Hepatocyte (in vitro differentiated cells): ENCODE measurements at regions not wholly inside any gene's neighbourhood (a gene's known extent, or its start where the extent isn't known, plus 50 kb on each side); places are given as distances from the start of the nearest gene placed in this dataset.

ENCODE experiments used
- DNase-seq: peaks from one replicate; pipeline ENCODE4 v3.0.0-alpha.2; 2016; ENCODE audit warnings: low spot score
- H2AFZ ChIP-seq: fragments of 200-600 bp; sonication (generic); 2 replicates; pipeline ENCODE4 v1.6.0; 2016; ENCODE audit warnings: antibody characterized with exemption, mild to moderate bottlenecking
- H3K27ac ChIP-seq: fragments of 200-600 bp; sonication (generic); 2 replicates; pipeline ENCODE4 v1.5.1; 2016; ENCODE audit warnings: mild to moderate bottlenecking
- H3K27me3 ChIP-seq: fragments of 200-600 bp; sonication (generic); 2 replicates; pipeline ENCODE4 v1.6.1; 2016
- H3K36me3 ChIP-seq: fragments of 200-600 bp; sonication (generic); replicated peaks from 2 replicates; pipeline ENCODE4 v1.5.1; 2016; ENCODE audit warnings: low read depth; ENCODE audit not compliant: insufficient read depth
- H3K4me1 ChIP-seq: fragments of 200-600 bp; sonication (generic); 2 replicates; pipeline ENCODE4 v1.5.1; 2016; ENCODE audit warnings: mild to moderate bottlenecking, moderate library complexity; ENCODE audit not compliant: insufficient read depth
- H3K4me2 ChIP-seq: fragments of 200-600 bp; sonication (generic); 2 replicates; pipeline ENCODE4 v1.6.0; 2016
- H3K4me3 ChIP-seq: fragments of 200-600 bp; sonication (generic); 2 replicates; pipeline ENCODE4 v1.5.1; 2016; ENCODE audit warnings: mild to moderate bottlenecking
- H3K79me2 ChIP-seq: fragments of 200-600 bp; sonication (generic); 2 replicates; pipeline ENCODE4 v1.6.0; 2017; ENCODE audit warnings: mild to moderate bottlenecking
- H3K9me2 ChIP-seq: fragments of 200-600 bp; sonication (generic); replicated peaks from 2 replicates; pipeline ENCODE4 v1.6.0; 2017; ENCODE audit warnings: mild to moderate bottlenecking; ENCODE audit not compliant: insufficient read depth
- H3K9me3 ChIP-seq: fragments of 200-600 bp; sonication (generic); 2 replicates; pipeline ENCODE4 v1.5.1; 2016; ENCODE audit warnings: low read depth, mild to moderate bottlenecking
- H4K20me1 ChIP-seq: fragments of 200-600 bp; sonication (generic); 2 replicates; pipeline ENCODE4 v1.6.0; 2016; ENCODE audit warnings: mild to moderate bottlenecking; ENCODE audit not compliant: insufficient read depth, poor library complexity, severe bottlenecking
- EZH2 ChIP-seq: fragments of 200-600 bp; sonication (generic); IDR thresholded peaks from 2 replicates; pipeline ENCODE4 v1.6.1; 2016; ENCODE audit warnings: antibody characterized with exemption, mild to moderate bottlenecking, borderline replicate concordance
- EZH2phosphoT487 ChIP-seq: fragments of 200-600 bp; sonication (generic); IDR thresholded peaks from one replicate; pipeline ENCODE4 v1.6.1; 2018; ENCODE audit warnings: antibody characterized with exemption, mild to moderate bottlenecking, low read depth, moderate library complexity; ENCODE audit not compliant: unreplicated experiment, severe bottlenecking
- WGBS: methylation state at CpG from one replicate; pipeline ENCODE4 v1.1.6; 2016; ENCODE audit warnings: low lambda C conversion rate; ENCODE audit errors: missing lambda C conversion rate; 5-methylcytosine and 5-hydroxymethylcytosine counted together
- TF ChIP-seq, protein P1 (sequence below): fragments of 200-600 bp; sonication (generic); IDR thresholded peaks from 2 replicates; pipeline ENCODE4 v1.5.1; 2016; ENCODE audit warnings: antibody characterized with exemption, mild to moderate bottlenecking; ENCODE audit not compliant: poor library complexity

DNA sequence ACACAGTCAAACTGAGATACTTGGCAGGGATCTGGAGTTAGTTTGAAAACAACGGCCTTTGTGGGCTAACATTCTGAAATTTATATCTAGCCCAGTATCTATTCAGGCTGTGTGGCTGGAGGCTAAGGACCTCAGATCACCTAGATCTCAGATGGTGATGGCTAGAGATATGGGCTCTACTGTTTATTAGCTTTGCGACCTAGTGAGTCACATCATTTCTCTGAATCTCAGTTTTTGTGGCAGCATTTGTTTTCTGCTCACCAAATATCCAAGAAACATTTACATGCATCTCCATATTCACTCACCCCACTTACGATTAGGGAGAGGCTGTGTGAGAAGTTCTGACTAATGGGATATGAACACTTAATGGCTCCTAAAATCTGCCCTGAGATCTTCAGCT is 503.9 kb downstream of the KIF20B start:
- TF ChIP-seq, protein P1, sequence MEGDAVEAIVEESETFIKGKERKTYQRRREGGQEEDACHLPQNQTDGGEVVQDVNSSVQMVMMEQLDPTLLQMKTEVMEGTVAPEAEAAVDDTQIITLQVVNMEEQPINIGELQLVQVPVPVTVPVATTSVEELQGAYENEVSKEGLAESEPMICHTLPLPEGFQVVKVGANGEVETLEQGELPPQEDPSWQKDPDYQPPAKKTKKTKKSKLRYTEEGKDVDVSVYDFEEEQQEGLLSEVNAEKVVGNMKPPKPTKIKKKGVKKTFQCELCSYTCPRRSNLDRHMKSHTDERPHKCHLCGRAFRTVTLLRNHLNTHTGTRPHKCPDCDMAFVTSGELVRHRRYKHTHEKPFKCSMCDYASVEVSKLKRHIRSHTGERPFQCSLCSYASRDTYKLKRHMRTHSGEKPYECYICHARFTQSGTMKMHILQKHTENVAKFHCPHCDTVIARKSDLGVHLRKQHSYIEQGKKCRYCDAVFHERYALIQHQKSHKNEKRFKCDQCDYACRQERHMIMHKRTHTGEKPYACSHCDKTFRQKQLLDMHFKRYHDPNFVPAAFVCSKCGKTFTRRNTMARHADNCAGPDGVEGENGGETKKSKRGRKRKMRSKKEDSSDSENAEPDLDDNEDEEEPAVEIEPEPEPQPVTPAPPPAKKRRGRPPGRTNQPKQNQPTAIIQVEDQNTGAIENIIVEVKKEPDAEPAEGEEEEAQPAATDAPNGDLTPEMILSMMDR, result no peak
- no peak for TF ChIP-seq EZH2phosphoT487
- TF ChIP-seq EZH2, result no peak
- H2AFZ ChIP-seq, result no peak overlapping the region
- H3K4me2 ChIP-seq, result no peak overlapping the region
- H3K79me2 ChIP-seq, result no peaks in the 10 kb centered on the region
- no peaks in the 10 kb centered on the region for H4K20me1 ChIP-seq
- no peaks in the 10 kb centered on the region for H3K4me1 ChIP-seq
- no peak overlapping the region for H3K27ac ChIP-seq
- H3K36me3 ChIP-seq, result no peaks in the 10 kb centered on the region
- no peaks in the 10 kb centered on the region for H3K9me2 ChIP-seq
- H3K27me3 ChIP-seq, result no peaks in the 10 kb centered on the region
- WGBS, result 87% methylated on average over 3 of the region's 3 CpGs
- H3K9me3 ChIP-seq, result no peaks in the 10 kb centered on the region
- DNase-seq, result no peak
- H3K4me3 ChIP-seq, result no peak overlapping the region

DNA sequence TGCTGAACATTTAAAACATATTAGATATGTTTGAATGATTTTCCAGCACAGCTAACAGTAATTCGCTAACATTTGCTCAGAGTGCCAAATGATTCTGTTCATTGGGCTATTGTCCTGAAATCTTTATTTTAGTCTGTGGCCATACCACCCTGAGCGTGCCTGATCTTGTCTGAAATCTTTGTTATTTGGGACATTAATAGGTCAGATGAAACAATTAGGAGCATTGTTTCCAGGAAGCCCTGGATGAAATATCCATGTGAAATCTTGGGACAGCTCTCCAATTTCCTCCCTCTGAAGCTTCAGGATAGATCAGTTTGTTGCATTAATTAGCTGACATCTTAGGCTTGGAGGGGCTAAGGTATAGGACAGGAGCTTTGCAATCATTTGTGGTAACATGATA is 512.0 kb downstream of the KIF20B start:
- Histone ChIP-seq H3K4me1 (no peaks in the 10 kb centered on the region), H3K79me2 (no peaks in the 10 kb centered on the region), H3K27ac (no peak overlapping the region), H3K27me3 (no peaks in the 10 kb centered on the region), H3K9me2 (no peaks in the 10 kb centered on the region), H3K9me3 (no peaks in the 10 kb centered on the region), H3K36me3 (no peaks in the 10 kb centered on the region), H4K20me1 (no peaks in the 10 kb centered on the region), H3K4me2 (no peak overlapping the region), H2AFZ (no peak overlapping the region), H3K4me3 (no peak overlapping the region)
- TF ChIP-seq, protein P1, result no peak
- TF ChIP-seq EZH2phosphoT487 (no peak), EZH2 (no peak)
- DNase-seq, result no peak
- 98% methylated on average over 2 of the region's 2 CpGs for WGBS

DNA sequence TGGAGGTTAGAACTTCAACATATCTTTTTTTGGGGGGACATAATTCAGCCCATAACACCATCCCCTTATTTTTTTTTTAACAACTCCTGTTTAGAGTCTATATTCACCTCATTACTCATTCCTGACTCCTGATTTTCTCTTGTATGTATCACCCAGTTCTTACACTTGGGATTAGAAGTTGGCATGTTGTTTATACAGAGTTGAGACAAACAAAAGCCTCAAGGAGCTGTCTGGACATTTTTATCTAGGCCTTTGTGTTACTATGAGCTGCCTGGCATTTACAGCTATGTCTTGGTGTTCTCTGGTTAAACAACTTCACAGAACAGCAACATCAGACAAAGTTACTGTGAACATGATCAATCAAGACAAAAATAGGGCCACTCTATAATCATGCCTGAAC is 517.5 kb downstream of the KIF20B start:
- DNase-seq, result no peak
- Histone ChIP-seq H3K36me3 (no peaks in the 10 kb centered on the region), H3K4me2 (no peak overlapping the region), H4K20me1 (no peaks in the 10 kb centered on the region), H3K79me2 (no peaks in the 10 kb centered on the region), H3K4me3 (no peak overlapping the region), H2AFZ (no peak overlapping the region), H3K27ac (no peak overlapping the region), H3K9me3 (no peaks in the 10 kb centered on the region), H3K27me3 (no peaks in the 10 kb centered on the region), H3K4me1 (peaks cover 6% of the 10 kb centered on the region), H3K9me2 (no peaks in the 10 kb centered on the region)
- TF ChIP-seq, protein P1, result no peak
- TF ChIP-seq EZH2 (no peak), EZH2phosphoT487 (no peak)

DNA sequence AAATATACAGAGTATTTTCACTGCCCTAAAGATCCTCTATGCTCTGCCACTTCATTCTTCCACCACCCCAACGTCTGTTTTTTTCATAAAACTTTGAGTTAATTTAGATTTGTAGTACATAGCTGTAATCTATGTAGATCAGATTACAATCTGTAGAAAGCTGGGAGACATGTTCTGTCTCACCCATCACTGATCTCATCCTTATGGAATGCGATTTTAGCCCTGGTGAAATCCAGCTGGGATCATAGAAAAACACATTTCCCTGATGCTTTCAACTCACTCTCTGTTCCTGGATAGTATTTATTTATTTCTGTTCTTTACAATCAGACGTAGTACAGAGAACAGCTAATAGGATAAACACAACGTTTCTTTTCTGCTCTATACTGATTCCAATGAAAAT is 521.0 kb downstream of the KIF20B start:
- Histone ChIP-seq H3K4me3 (no peak overlapping the region), H3K4me1 (peaks cover 6% of the 10 kb centered on the region), H3K4me2 (no peak overlapping the region), H3K27ac (peak overlapping the region; percentile 31), H4K20me1 (no peaks in the 10 kb centered on the region), H3K27me3 (no peaks in the 10 kb centered on the region), H3K79me2 (no peaks in the 10 kb centered on the region), H3K36me3 (no peaks in the 10 kb centered on the region), H2AFZ (no peak overlapping the region), H3K9me2 (no peaks in the 10 kb centered on the region), H3K9me3 (no peaks in the 10 kb centered on the region)
- TF ChIP-seq EZH2, result no peak
- TF ChIP-seq EZH2phosphoT487, result no peak
- TF ChIP-seq, protein P1, result no peak
- WGBS, result 36% methylated on average over 4 of the region's 4 CpGs
- peak; percentile 18 for DNase-seq
